GM23248 (cell line): ENCODE measurements at regions not wholly inside any gene's neighbourhood (a gene's known extent, or its start where the extent isn't known, plus 50 kb on each side); places are given as distances from the start of the nearest gene placed in this dataset.
"Not testable (repeated sequence)": the region's sequence is repeated elsewhere in the genome, so short reads cannot be mapped to it uniquely, and the experiment has no call there.

Experiments used
- DNase-seq: peaks from one replicate; pipeline ENCODE4 v3.0.0-alpha.2; 2015
- H2AFZ ChIP-seq: fragments of 200-600 bp; sonication (generic); 2 replicates; pipeline ENCODE4 v1.6.1; 2016; ENCODE audit warnings: antibody characterized with exemption
- H3F3A ChIP-seq: fragments of 200-600 bp; sonication (generic); 2 replicates; pipeline ENCODE4 v1.6.1; 2016; ENCODE audit warnings: mild to moderate bottlenecking, antibody characterized with exemption, mixed run types; ENCODE audit not compliant: insufficient read depth
- H3K27ac ChIP-seq: fragments of 200-600 bp; sonication (generic); 2 replicates; pipeline ENCODE4 v1.5.1; 2016; ENCODE audit warnings: mild to moderate bottlenecking
- H3K27me3 ChIP-seq: fragments of 200-600 bp; sonication (generic); replicated peaks from 2 replicates; pipeline ENCODE4 v1.6.1; 2016; ENCODE audit warnings: mild to moderate bottlenecking; ENCODE audit not compliant: insufficient read depth
- H3K36me3 ChIP-seq: fragments of 200-600 bp; sonication (generic); 2 replicates; pipeline ENCODE4 v1.6.1; 2016; ENCODE audit warnings: low read depth, mild to moderate bottlenecking
- H3K4me1 ChIP-seq: fragments of 200-600 bp; sonication (generic); 2 replicates; pipeline ENCODE4 v1.6.1; 2016; ENCODE audit warnings: mild to moderate bottlenecking; ENCODE audit not compliant: insufficient read depth
- H3K4me2 ChIP-seq: fragments of 200-600 bp; sonication (generic); one replicate; pipeline ENCODE4 v1.6.1; 2016; ENCODE audit warnings: mild to moderate bottlenecking; ENCODE audit not compliant: unreplicated experiment
- H3K4me3 ChIP-seq: fragments of 200-600 bp; sonication (generic); 2 replicates; pipeline ENCODE4 v1.5.1; 2016; ENCODE audit warnings: mild to moderate bottlenecking
- H3K79me2 ChIP-seq: fragments of 200-600 bp; sonication (generic); 2 replicates; pipeline ENCODE4 v1.6.1; 2016; ENCODE audit warnings: mild to moderate bottlenecking; ENCODE audit not compliant: insufficient read depth
- H3K9ac ChIP-seq: fragments of 200-600 bp; sonication (generic); 2 replicates; pipeline ENCODE4 v1.6.1; 2016; ENCODE audit warnings: mild to moderate bottlenecking
- H3K9me2 ChIP-seq: fragments of 200-600 bp; sonication (generic); 2 replicates; pipeline ENCODE4 v1.6.1; 2016; ENCODE audit warnings: mixed run types, mild to moderate bottlenecking, moderate library complexity; ENCODE audit not compliant: insufficient read depth
- H3K9me3 ChIP-seq: fragments of 200-600 bp; sonication (generic); one replicate; pipeline ENCODE4 v1.6.1; 2017; ENCODE audit warnings: low read depth
- H4K20me1 ChIP-seq: fragments of 200-600 bp; sonication (generic); 2 replicates; pipeline ENCODE4 v1.6.0; 2016; ENCODE audit not compliant: insufficient read depth
- EZH2 ChIP-seq: fragments of 200-600 bp; sonication (generic); IDR thresholded peaks from 2 replicates; pipeline ENCODE4 v1.6.1; 2018; ENCODE audit warnings: antibody characterized with exemption, mild to moderate bottlenecking; ENCODE audit not compliant: insufficient read depth, poor library complexity, severe bottlenecking
- EZH2phosphoT487 ChIP-seq: fragments of 200-600 bp; sonication (generic); IDR thresholded peaks from 2 replicates; pipeline ENCODE4 v1.6.1; 2018; ENCODE audit warnings: antibody characterized with exemption, moderate library complexity, mild to moderate bottlenecking, low read depth; ENCODE audit not compliant: insufficient read depth
- WGBS, 2 experiments: methylation state at CpG; one replicate each; pipeline ENCODE4 v1.1.6; 2015 to 2017; ENCODE audit warnings: low lambda C conversion rate in 2 of 2, low coverage in 1 of 2; ENCODE audit errors: missing lambda C conversion rate in 2 of 2; 5-methylcytosine and 5-hydroxymethylcytosine counted together
- in situ Hi-C: fragments of 300-500 bp; cut with MboI; formaldehyde crosslinking; loops from 2 replicates; pipeline ENCODE4 v1.15.0; 2020

- H3K4me2 ChIP-seq = peak overlapping the region; percentile 100
- H3K9me3 ChIP-seq = no peaks in the 10 kb centered on the region
- H3K79me2 ChIP-seq = peaks cover 91% of the 10 kb centered on the region
- 11 to 13% methylated on average over 3 of the region's 3 CpGs for WGBS, 2 experiments
- peak; percentile 39 for DNase-seq
- no peaks in the 10 kb centered on the region for H3K36me3 ChIP-seq
- peak overlapping the region; percentile 83 for H2AFZ ChIP-seq
- H3K4me3 ChIP-seq = peak overlapping the region; percentile 79
- H3F3A ChIP-seq = peaks cover 13% of the 10 kb centered on the region; the same call in 1 of the 2 replicates
- H3K9me2 ChIP-seq = no peaks in the 10 kb centered on the region
- peaks cover 14% of the 10 kb centered on the region for H3K4me1 ChIP-seq
- in situ Hi-C loops = no loop called here
- H3K9ac ChIP-seq = peak overlapping the region; percentile 82
- peak overlapping the region; percentile 83 for H3K27ac ChIP-seq
- no peaks in the 10 kb centered on the region for H3K27me3 ChIP-seq
- TF ChIP-seq EZH2phosphoT487 (no peak), EZH2 (no peak)
- H4K20me1 ChIP-seq = no peaks in the 10 kb centered on the region
These were observed 71.3 kb upstream of the RNF38 start for GRCh38 chr9:36471359-36471758.

GRCh38 chr9:36470643-36471290 lies 70.7 kb upstream of the RNF38 start:
- H3K27ac ChIP-seq = peak overlapping the region; percentile 83
- H3K79me2 ChIP-seq = peaks cover 85% of the 10 kb centered on the region
- no peaks in the 10 kb centered on the region for H3K9me3 ChIP-seq
- H2AFZ ChIP-seq = peak overlapping the region; percentile 83
- H3F3A ChIP-seq = peaks cover 13% of the 10 kb centered on the region; the same call in 1 of the 2 replicates
- in situ Hi-C loops = no loop called here
- no peaks in the 10 kb centered on the region for H3K27me3 ChIP-seq
- H4K20me1 ChIP-seq = no peaks in the 10 kb centered on the region
- WGBS, 2 experiments = 2% methylated on average over 7 of the region's 7 CpGs
- H3K4me3 ChIP-seq = peak overlapping the region; percentile 79
- H3K4me2 ChIP-seq = peak overlapping the region; percentile 100
- peak; percentile 91 for DNase-seq
- H3K4me1 ChIP-seq = peaks cover 14% of the 10 kb centered on the region
- H3K36me3 ChIP-seq = no peaks in the 10 kb centered on the region
- TF ChIP-seq EZH2 (no peak), EZH2phosphoT487 (no peak)
- H3K9me2 ChIP-seq = no peaks in the 10 kb centered on the region
- H3K9ac ChIP-seq = peak overlapping the region; percentile 82

GRCh38 chr9:36463467-36463866 lies 63.4 kb upstream of the RNF38 start:
- Histone ChIP-seq H3K36me3 (no peaks in the 10 kb centered on the region), H3K9ac (no peak overlapping the region), H3K27me3 (no peaks in the 10 kb centered on the region), H3K27ac (no peak overlapping the region), H3K4me2 (no peak overlapping the region), H3K4me1 (peaks cover 5% of the 10 kb centered on the region; the same call in 1 of the 2 replicates), H3F3A (no peaks in the 10 kb centered on the region; the same call in 1 of the 2 replicates), H2AFZ (no peak overlapping the region), H3K4me3 (no peak overlapping the region), H3K9me3 (no peaks in the 10 kb centered on the region), H4K20me1 (no peaks in the 10 kb centered on the region), H3K79me2 (peaks cover 75% of the 10 kb centered on the region), H3K9me2 (no peaks in the 10 kb centered on the region)
- WGBS, 2 experiments = 79 to 87% methylated on average over 2 of the region's 2 CpGs
- no peak for DNase-seq
- no peak for TF ChIP-seq EZH2
- TF ChIP-seq EZH2phosphoT487 = no peak
- in situ Hi-C loops = no loop called here

GRCh38 chr9:36462245-36462644 lies 62.2 kb upstream of the RNF38 start:
- H3K9ac ChIP-seq = no peak overlapping the region
- 92 to 94% methylated on average over 4 of the region's 4 CpGs for WGBS, 2 experiments
- peaks cover 73% of the 10 kb centered on the region for H3K79me2 ChIP-seq
- in situ Hi-C loops = no loop called here
- DNase-seq = no peak
- no peak overlapping the region for H3K4me3 ChIP-seq
- H3K27me3 ChIP-seq = no peaks in the 10 kb centered on the region
- H4K20me1 ChIP-seq = no peaks in the 10 kb centered on the region
- H3K9me3 ChIP-seq = no peaks in the 10 kb centered on the region
- no peaks in the 10 kb centered on the region; the same call in 1 of the 2 replicates for H3F3A ChIP-seq
- TF ChIP-seq EZH2 = no peak
- no peak for TF ChIP-seq EZH2phosphoT487
- H3K4me1 ChIP-seq = peaks cover 5% of the 10 kb centered on the region; the same call in 1 of the 2 replicates
- no peaks in the 10 kb centered on the region for H3K36me3 ChIP-seq
- H3K9me2 ChIP-seq = no peaks in the 10 kb centered on the region
- H2AFZ ChIP-seq = no peak overlapping the region
- H3K27ac ChIP-seq = no peak overlapping the region
- no peak overlapping the region for H3K4me2 ChIP-seq

- H2AFZ ChIP-seq = no peak overlapping the region
- H3K9ac ChIP-seq = no peak overlapping the region
- no peak overlapping the region for H3K27ac ChIP-seq
- no peaks in the 10 kb centered on the region for H4K20me1 ChIP-seq
- no peaks in the 10 kb centered on the region for H3K9me2 ChIP-seq
- H3K79me2 ChIP-seq = peaks cover 81% of the 10 kb centered on the region
- H3K4me1 ChIP-seq = peaks cover 11% of the 10 kb centered on the region; the same call in 1 of the 2 replicates
- no peaks in the 10 kb centered on the region; the same call in 1 of the 2 replicates for H3F3A ChIP-seq
- no peak overlapping the region for H3K4me2 ChIP-seq
- no peaks in the 10 kb centered on the region for H3K27me3 ChIP-seq
- H3K36me3 ChIP-seq = no peaks in the 10 kb centered on the region
- in situ Hi-C loops = no loop called here
- no peaks in the 10 kb centered on the region for H3K9me3 ChIP-seq
- TF ChIP-seq EZH2 (no peak), EZH2phosphoT487 (no peak)
- DNase-seq = peak; percentile 30
- H3K4me3 ChIP-seq = no peak overlapping the region
These were observed 61.3 kb upstream of the RNF38 start for GRCh38 chr9:36461323-36461722.

- in situ Hi-C loops, H3K9ac ChIP-seq, H3K4me2 ChIP-seq, H3K4me3 ChIP-seq, H4K20me1 ChIP-seq, H3F3A ChIP-seq, H3K27ac ChIP-seq, H2AFZ ChIP-seq, DNase-seq, H3K36me3 ChIP-seq, H3K9me3 ChIP-seq, H3K27me3 ChIP-seq, H3K9me2 ChIP-seq: not testable (repeated sequence)
- Histone ChIP-seq H3K79me2 (peaks cover 89% of the 10 kb centered on the region), H3K4me1 (peaks cover 11% of the 10 kb centered on the region; the same call in 1 of the 2 replicates)
- 99% methylated on average over 17 of the region's 17 CpGs for WGBS, 2 experiments
These were observed 58.4 kb upstream of the RNF38 start for GRCh38 chr9:36458430-36458915.
